Liver (tissue), 8 donors: ENCODE measurements at regions not wholly inside any gene's neighbourhood (a gene's known extent, or its start where the extent isn't known, plus 50 kb on each side); places are given as distances from the start of the nearest gene placed in this dataset.

Source experiments
- DNase-seq: peaks from one replicate; pipeline ENCODE4 v3.0.0-alpha.2; 2017; ENCODE audit warnings: low spot score
- H3K27ac ChIP-seq, 2 donors: one replicate each; pipeline ENCODE4 v1.7.0; 2013; ENCODE audit warnings: inconsistent platforms in 2 of 2, low read length in 2 of 2, control low read depth in 1 of 2, low read depth in 1 of 2, mild to moderate bottlenecking in 1 of 2
- H3K27me3 ChIP-seq, 4 donors: one replicate each; pipeline versions ENCODE4 v1.6.1 to v1.7.0; 2013; ENCODE audit warnings: low read length in 3 of 4, inconsistent platforms in 1 of 4, mild to moderate bottlenecking in 1 of 4, moderate library complexity in 1 of 4; ENCODE audit not compliant: control insufficient read depth in 4 of 4, insufficient read depth in 4 of 4
- H3K36me3 ChIP-seq, 4 donors: one replicate each; pipeline versions ENCODE4 v1.6.1 to v1.7.0; 2013; ENCODE audit warnings: low read length in 3 of 4, mild to moderate bottlenecking in 3 of 4, low read depth in 1 of 4, moderate library complexity in 1 of 4; ENCODE audit not compliant: control insufficient read depth in 4 of 4, insufficient read depth in 3 of 4
- H3K4me1 ChIP-seq, 4 donors: one replicate each; pipeline versions ENCODE4 v1.6.1 to v1.7.0; 2013; ENCODE audit warnings: low read length in 3 of 4, mild to moderate bottlenecking in 3 of 4, moderate library complexity in 1 of 4; ENCODE audit not compliant: control insufficient read depth in 4 of 4, insufficient read depth in 4 of 4
- H3K4me3 ChIP-seq, 3 donors: one replicate each; pipeline versions ENCODE4 v1.6.1 to v1.7.0; 2013; ENCODE audit warnings: low read length in 3 of 3, control low read depth in 1 of 3, low read depth in 1 of 3, mild to moderate bottlenecking in 1 of 3
- H3K9ac ChIP-seq, 2 donors: one replicate each; pipeline ENCODE4 v1.7.0; 2013; ENCODE audit warnings: low read length in 2 of 2, mild to moderate bottlenecking in 2 of 2, moderate library complexity in 2 of 2, control low read depth in 1 of 2, low read depth in 1 of 2
- H3K9me3 ChIP-seq, 4 donors: one replicate each; pipeline versions ENCODE4 v1.6.1 to v1.7.0; 2013; ENCODE audit warnings: low read length in 3 of 4; ENCODE audit not compliant: control insufficient read depth in 4 of 4
- EGR1 ChIP-seq, 2 donors: IDR thresholded peaks; 2 replicates each; pipeline ENCODE4 v1.6.1; 2016 to 2018; ENCODE audit warnings: antibody characterized with exemption in 2 of 2, low read depth in 2 of 2
- FOXA1 ChIP-seq: IDR thresholded peaks from 2 replicates; pipeline ENCODE4 v1.6.1; 2016; ENCODE audit warnings: antibody characterized with exemption
- FOXA2 ChIP-seq: IDR thresholded peaks from 2 replicates; pipeline ENCODE4 v1.6.1; 2016; ENCODE audit warnings: antibody characterized with exemption
- GABPA ChIP-seq, 2 donors: IDR thresholded peaks in 1 of 2; conservative IDR thresholded peaks in 1 of 2; 2 replicates each; pipeline ENCODE4 v1.6.1; 2016; ENCODE audit warnings: antibody characterized with exemption in 2 of 2, mild to moderate bottlenecking in 1 of 2, moderate library complexity in 1 of 2
- HNF4A ChIP-seq, 2 donors: conservative IDR thresholded peaks; 2 replicates each; pipeline ENCODE4 v1.6.1; 2016; ENCODE audit warnings: antibody characterized with exemption in 2 of 2, mild to moderate bottlenecking in 2 of 2
- HNF4G ChIP-seq: IDR thresholded peaks from 2 replicates; pipeline ENCODE4 v1.6.1; 2016; ENCODE audit warnings: antibody characterized with exemption
- JUND ChIP-seq, 2 donors: IDR thresholded peaks; 2 replicates each; pipeline ENCODE4 v1.6.1; 2016; ENCODE audit warnings: antibody characterized with exemption in 2 of 2
- NR2F2 ChIP-seq: IDR thresholded peaks from 2 replicates; pipeline ENCODE4 v1.6.1; 2016; ENCODE audit warnings: antibody characterized with exemption
- RAD21 ChIP-seq, 2 donors: IDR thresholded peaks; 2 replicates each; pipeline ENCODE4 v1.6.1; 2016; ENCODE audit warnings: antibody characterized with exemption in 2 of 2, mild to moderate bottlenecking in 2 of 2
- RXRA ChIP-seq, 2 donors: IDR thresholded peaks; 2 replicates each; pipeline ENCODE4 v1.6.1; 2017 to 2018; ENCODE audit warnings: antibody characterized with exemption in 2 of 2, mild to moderate bottlenecking in 1 of 2
- SP1 ChIP-seq: IDR thresholded peaks from 2 replicates; pipeline ENCODE4 v1.6.1; 2018; ENCODE audit warnings: antibody characterized with exemption, mild to moderate bottlenecking
- WGBS: extraction: QIAGEN DNeasy Blood & Tissue Kit; methylation state at CpG from one replicate; pipeline ENCODE4 v1.1.7; 2013; 5-methylcytosine and 5-hydroxymethylcytosine counted together
- TF ChIP-seq, protein P1 (sequence below): IDR thresholded peaks from 2 replicates; pipeline ENCODE4 v1.6.1; 2016; ENCODE audit warnings: antibody characterized with exemption
- TF ChIP-seq, protein P2 (sequence below): IDR thresholded peaks from 2 replicates; pipeline ENCODE4 v1.6.1; 2016; ENCODE audit warnings: antibody characterized with exemption, mild to moderate bottlenecking
- TF ChIP-seq, protein P3 (sequence below): IDR thresholded peaks from 2 replicates; pipeline ENCODE4 v1.6.1; 2016; ENCODE audit warnings: antibody characterized with exemption
- TF ChIP-seq, protein P4 (sequence below): fragments of 150-350 bp; IDR thresholded peaks from 2 replicates; pipeline ENCODE4 v1.5.1; 2017; ENCODE audit warnings: improper control_type of control experiment, low read depth, low read length; ENCODE audit not compliant: missing input control
- TF ChIP-seq, protein P5 (sequence below): IDR thresholded peaks from 2 replicates; pipeline ENCODE4 v1.6.1; 2016; ENCODE audit warnings: antibody characterized with exemption
- donor health status: healthy.
- donor health status: healthy.
- donor health status: healthy.
- donor health status: healthy.
- donor health status: healthy.

DNA sequence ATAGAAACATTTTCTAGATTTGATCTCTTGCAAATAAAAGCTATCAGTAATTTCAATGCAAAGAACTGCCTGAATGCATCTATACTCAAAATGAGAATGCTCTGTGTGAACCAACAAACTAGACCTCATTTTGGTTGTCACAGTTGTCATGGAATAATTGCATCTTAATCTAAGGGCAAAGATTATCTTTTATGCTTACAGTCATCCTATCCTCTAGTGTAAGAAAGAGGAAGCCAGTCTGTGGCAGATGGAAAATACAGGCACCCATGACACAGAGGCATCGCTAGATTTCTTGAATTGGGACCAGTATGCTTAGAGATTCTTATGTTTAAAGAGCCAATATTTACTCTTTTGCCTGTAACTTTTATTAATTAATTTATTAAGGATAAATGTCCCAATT, 95.0 kb downstream of the MACIR start:
- H3K4me1 ChIP-seq: no peaks in the 10 kb centered on the region
- TF ChIP-seq, protein P1, sequence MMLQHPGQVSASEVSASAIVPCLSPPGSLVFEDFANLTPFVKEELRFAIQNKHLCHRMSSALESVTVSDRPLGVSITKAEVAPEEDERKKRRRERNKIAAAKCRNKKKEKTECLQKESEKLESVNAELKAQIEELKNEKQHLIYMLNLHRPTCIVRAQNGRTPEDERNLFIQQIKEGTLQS: no peak
- no peak for TF ChIP-seq HNF4A (conservative IDR thresholded peaks at IDR 0.05)
- TF ChIP-seq NR2F2: no peak
- no peak for TF ChIP-seq RXRA (IDR thresholded peaks at IDR 0.05)
- no peak for TF ChIP-seq RAD21 (IDR thresholded peaks at IDR 0.05)
- TF ChIP-seq, protein P2, sequence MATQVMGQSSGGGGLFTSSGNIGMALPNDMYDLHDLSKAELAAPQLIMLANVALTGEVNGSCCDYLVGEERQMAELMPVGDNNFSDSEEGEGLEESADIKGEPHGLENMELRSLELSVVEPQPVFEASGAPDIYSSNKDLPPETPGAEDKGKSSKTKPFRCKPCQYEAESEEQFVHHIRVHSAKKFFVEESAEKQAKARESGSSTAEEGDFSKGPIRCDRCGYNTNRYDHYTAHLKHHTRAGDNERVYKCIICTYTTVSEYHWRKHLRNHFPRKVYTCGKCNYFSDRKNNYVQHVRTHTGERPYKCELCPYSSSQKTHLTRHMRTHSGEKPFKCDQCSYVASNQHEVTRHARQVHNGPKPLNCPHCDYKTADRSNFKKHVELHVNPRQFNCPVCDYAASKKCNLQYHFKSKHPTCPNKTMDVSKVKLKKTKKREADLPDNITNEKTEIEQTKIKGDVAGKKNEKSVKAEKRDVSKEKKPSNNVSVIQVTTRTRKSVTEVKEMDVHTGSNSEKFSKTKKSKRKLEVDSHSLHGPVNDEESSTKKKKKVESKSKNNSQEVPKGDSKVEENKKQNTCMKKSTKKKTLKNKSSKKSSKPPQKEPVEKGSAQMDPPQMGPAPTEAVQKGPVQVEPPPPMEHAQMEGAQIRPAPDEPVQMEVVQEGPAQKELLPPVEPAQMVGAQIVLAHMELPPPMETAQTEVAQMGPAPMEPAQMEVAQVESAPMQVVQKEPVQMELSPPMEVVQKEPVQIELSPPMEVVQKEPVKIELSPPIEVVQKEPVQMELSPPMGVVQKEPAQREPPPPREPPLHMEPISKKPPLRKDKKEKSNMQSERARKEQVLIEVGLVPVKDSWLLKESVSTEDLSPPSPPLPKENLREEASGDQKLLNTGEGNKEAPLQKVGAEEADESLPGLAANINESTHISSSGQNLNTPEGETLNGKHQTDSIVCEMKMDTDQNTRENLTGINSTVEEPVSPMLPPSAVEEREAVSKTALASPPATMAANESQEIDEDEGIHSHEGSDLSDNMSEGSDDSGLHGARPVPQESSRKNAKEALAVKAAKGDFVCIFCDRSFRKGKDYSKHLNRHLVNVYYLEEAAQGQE: no peak
- TF ChIP-seq, protein P3, sequence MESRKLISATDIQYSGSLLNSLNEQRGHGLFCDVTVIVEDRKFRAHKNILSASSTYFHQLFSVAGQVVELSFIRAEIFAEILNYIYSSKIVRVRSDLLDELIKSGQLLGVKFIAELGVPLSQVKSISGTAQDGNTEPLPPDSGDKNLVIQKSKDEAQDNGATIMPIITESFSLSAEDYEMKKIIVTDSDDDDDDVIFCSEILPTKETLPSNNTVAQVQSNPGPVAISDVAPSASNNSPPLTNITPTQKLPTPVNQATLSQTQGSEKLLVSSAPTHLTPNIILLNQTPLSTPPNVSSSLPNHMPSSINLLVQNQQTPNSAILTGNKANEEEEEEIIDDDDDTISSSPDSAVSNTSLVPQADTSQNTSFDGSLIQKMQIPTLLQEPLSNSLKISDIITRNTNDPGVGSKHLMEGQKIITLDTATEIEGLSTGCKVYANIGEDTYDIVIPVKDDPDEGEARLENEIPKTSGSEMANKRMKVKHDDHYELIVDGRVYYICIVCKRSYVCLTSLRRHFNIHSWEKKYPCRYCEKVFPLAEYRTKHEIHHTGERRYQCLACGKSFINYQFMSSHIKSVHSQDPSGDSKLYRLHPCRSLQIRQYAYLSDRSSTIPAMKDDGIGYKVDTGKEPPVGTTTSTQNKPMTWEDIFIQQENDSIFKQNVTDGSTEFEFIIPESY: no peak
- TF ChIP-seq, protein P4, sequence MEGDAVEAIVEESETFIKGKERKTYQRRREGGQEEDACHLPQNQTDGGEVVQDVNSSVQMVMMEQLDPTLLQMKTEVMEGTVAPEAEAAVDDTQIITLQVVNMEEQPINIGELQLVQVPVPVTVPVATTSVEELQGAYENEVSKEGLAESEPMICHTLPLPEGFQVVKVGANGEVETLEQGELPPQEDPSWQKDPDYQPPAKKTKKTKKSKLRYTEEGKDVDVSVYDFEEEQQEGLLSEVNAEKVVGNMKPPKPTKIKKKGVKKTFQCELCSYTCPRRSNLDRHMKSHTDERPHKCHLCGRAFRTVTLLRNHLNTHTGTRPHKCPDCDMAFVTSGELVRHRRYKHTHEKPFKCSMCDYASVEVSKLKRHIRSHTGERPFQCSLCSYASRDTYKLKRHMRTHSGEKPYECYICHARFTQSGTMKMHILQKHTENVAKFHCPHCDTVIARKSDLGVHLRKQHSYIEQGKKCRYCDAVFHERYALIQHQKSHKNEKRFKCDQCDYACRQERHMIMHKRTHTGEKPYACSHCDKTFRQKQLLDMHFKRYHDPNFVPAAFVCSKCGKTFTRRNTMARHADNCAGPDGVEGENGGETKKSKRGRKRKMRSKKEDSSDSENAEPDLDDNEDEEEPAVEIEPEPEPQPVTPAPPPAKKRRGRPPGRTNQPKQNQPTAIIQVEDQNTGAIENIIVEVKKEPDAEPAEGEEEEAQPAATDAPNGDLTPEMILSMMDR: no peak
- no peak for TF ChIP-seq SP1
- no peak for TF ChIP-seq FOXA2
- TF ChIP-seq, protein P5, sequence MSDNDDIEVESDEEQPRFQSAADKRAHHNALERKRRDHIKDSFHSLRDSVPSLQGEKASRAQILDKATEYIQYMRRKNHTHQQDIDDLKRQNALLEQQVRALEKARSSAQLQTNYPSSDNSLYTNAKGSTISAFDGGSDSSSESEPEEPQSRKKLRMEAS: no peak
- no peak for TF ChIP-seq EGR1 (IDR thresholded peaks at IDR 0.05; ENCODE audit: low read depth in 2 of 2)
- TF ChIP-seq HNF4G: no peak
- no peak for TF ChIP-seq GABPA (IDR thresholded peaks at IDR 0.05 in 1 of 2, conservative IDR thresholded peaks at IDR 0.05 in 1 of 2)
- no peak for TF ChIP-seq FOXA1
- no peak for TF ChIP-seq JUND (IDR thresholded peaks at IDR 0.05)
- DNase-seq: no peak
- 84% methylated on average over 1 of the region's 1 CpG for WGBS
- H3K36me3 ChIP-seq: no peaks in the 10 kb centered on the region
- H3K9ac ChIP-seq: no peak overlapping the region
- no peak overlapping the region for H3K4me3 ChIP-seq
- H3K9me3 ChIP-seq: no peaks in the 10 kb centered on the region
- no peak overlapping the region for H3K27ac ChIP-seq
- no peaks in the 10 kb centered on the region for H3K27me3 ChIP-seq
